ENCODE measurements at regions not wholly inside any gene's neighbourhood (a gene's known extent, or its start where the extent isn't known, plus 50 kb on each side); places are given as distances from the start of the nearest gene placed in this dataset.
A peak's percentile ranks its signal among the peaks of the same experiment; 100 is the strongest.

DNA sequence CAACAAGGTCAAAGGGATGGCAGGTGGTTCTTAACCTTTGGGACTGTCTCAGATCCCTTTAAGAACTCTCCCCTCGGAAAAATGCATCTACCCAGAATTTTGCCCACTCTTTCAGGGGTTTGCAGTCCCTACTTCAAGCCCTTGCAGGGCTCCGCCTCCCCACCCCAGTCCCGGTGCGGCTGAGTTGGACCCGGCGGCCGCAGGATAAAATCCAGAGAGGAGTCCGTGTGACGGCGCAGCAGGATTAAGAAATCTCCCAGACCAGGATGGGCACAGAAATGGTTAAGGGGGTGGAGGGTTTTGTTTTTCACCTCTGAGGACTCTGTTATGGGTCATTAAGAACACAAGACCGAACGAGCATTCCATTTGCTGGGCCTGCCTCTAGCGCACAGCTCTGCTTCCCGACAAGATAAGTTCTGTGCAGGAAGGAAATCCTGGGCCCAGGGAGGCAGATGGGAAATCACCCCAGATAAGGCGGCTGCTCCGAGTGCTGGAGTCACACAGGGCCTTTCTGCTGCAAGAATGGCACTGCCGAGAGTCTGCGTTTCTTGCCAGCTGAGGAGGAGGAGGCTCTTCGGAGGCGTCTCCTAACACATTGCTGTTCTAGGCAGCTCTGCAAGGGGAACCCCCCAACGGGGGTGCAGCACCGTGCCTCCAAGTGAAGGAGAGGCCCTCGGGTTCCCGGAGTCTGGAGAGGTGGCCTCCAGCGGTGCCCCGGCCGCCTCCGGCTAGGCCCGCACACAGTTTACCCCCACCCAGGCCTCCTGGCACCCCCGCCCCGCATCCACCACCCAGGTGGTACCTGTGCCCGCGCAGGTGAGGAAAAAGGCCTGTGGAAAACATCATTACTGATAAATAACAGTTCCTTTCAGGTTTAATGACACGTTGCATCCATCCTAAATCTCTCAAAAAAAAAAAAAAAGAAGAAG lies 277.6 kb downstream of the BCOR start:
- DNase-seq, result peak; percentile 22

DNA sequence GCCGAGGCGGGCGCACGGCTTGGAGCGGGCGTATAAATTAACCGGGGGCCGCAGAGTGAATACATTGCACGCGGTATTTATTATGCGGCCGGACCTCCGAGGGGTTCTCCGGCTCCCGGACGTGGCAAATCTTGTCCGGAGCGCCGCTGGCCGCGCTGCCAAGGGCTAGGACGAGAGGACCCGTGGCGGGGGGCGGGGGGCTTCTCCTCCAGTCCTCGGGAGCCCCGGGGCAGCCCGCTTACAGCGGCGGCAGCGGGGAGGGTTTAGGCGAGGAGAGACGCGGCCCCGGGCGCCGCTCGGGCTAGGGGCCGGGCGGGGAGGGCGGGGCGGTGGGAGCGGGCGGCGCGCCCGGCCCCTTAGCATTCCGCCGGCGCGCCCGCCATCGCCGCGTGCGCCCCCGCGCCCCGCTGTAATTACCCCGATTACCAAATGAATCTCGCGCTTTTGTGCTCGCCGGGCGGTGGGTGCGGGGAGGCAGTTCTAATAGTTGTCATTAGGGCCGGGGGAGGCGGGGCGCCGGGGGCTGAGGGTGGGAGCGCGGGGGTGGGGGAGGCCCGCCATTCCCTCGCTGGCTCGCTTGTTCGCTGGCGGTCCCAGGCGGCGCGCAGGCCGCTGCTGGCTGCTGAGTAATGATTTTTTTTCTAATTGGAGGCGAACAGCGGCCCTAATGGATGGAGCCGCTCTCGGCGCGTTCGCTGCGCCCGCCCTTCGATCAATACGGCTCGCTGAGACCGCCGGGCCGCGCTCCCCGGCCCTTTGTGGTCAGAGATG lies 276.6 kb downstream of the BCOR start:
- DNase-seq, result peak; percentile 27

DNA sequence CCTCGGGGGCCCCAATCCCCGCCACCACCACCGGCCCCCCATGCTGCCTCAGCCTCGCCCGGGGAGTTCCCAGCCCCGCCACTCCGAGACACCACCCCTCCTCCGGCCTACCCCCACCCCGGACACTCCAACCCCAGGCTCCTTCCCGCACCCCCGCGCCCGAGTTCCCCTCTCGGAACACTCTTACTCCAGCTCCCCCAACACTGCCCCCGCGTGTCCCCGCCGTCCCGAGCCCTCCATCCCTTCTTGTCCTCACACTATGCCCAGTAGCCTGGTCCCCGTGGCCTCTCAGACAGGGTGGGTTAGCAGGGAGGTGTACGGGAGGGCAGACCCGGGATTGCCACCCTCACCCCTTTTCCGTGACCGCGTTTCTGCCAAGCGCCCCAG lies 276.1 kb downstream of the BCOR start:
- DNase-seq, result no peak

DNA sequence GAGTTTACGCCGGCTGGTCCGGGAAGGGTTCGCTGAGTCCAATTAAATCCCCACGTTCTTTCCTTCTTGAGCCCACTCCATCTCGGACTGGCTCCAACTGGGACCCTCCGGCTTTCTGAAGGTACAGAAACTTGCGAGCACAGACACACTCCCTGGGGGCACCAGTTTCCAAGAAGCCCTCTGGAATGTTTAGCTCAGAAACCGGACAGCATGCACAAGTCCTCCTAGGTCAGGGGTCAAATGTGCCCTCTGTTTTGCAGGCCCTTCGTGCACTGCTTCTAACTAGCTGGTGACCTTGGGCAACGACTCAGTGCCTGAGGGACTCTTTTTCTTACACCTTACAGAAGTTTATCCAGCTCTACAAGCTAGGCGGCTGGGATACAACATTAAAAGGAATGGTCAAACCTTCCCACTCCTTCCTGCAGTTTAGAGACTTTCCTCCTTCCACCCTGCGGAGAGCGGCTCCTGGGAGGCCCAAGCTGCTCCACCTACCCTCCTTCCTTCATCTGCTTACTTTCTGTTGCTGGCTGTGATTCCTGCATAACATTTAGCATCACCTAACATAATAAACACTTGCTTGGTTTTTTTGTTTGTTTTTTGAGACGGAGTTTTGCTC lies 275.5 kb downstream of the BCOR start:
- no peak for DNase-seq

GRCh38 chrX:39823424-39823823 lies 274.3 kb downstream of the BCOR start:
- DNase-seq, result no peak

DNA sequence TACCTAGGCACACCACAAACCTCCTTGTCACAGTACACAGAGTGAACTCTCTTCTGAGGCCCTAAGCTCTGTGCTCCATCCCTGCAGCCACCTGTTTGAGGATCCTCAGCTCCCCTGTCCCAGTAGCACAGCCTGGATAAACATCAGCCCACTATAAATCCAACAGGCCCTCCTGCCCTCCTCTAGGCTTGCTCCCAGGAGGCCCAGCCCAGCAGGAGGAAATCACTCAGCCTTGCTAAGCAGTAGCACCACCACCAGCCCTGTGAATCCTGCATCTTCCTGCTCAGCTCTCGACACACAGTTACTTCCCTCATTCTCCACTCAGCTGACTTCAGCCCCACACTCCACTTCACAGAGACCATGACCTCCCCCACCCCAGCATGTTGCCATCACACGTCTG lies 273.9 kb downstream of the BCOR start:
- no peak for DNase-seq

DNA sequence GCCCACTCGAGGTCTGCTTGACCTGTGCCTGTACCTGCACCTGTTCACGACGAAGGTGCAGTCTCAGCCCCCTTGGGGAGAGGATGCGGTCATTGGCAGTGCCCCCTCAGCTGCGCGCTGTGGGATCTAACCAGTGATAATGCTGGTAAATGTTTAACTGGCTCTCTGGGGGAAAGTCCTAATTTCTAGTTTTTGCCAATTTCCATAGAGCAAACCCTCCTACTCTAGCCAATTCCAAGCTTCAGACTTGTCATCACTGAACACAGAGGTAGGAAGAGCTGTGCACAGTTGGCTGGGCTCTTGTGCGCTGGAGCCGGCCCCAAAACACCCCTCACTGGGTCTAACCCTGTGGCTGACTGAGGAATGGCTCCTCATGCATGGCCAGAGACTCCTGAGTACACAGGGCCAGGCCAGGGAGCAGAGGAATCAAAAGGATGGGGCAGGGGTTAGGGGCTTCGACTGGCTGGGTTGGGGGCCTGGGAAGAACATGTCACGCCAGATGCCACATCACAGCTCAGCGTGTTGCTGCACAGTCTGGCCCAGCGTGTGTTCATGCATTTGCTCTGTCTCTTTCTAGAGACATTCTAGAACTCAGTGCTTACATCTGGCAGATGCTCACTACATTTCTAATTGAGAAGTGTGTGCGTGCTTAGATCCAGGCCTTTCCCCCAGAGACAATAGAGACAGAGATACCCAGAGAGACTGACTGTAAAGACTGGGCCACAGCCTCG lies 270.8 kb downstream of the BCOR start:
- DNase-seq, result no peak

DNA sequence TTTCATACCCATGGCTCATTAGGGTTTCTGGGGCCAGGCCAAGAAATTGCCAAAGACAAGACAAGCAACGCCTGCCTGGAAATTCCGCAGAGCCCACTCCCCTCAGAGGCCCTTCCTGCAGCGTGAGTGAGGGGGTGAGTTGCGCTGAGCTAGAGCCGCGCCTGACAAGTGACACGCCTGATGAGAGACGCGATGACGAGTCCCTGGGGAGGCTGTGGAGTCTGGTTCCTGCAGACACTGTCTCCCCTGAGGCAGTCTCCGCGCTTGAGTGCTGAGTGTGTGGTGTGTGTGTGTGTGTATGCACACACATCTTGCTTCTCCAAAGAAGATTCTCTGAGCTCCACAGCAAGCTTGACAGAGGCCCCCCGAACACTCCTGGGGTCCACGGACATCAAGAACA lies 269.8 kb downstream of the BCOR start:
- no peak for DNase-seq

DNA sequence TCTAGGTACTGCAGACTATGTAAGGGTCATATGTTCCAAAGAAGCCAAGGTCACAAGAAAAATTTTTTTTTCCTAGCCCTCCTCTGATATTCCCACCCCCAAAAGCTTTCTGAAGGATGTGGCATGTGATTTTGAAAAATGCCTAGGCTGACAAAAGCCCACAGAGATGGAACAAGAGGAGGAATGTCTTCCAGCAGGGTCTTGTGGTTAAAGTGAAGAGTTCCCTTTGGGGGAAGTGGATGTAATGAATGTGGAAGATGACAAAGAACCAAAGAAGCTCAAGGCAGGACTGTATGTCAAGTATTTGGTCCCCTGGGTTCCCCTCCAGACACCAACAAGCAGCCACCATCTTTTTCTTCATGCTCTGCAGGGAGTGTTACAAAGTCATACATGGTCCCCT lies 268.8 kb downstream of the BCOR start:
- no peak for DNase-seq

DNA sequence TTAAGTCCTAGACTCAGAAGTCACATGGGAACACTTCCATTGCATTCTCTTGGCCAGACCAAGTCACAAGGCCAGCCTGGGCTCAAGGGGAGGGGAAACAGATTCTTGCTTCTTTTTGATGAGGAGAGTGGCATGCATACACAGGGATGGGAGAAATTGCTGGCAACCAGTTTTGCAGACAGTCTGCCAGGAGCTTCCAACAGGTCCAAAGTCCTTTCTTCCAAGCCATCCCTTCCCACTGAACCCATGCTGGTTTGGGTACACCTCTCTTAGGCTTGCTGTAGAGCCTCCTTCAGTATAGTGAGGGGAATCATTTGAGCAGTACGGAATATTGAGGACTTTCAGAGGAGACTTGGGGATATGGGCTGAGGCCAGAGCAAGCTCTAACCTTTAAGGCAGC lies 267.8 kb downstream of the BCOR start:
- no peak for DNase-seq

- DNase-seq, result no peak
These were observed 267.3 kb downstream of the BCOR start for GRCh38 chrX:39830414-39830813.

GRCh38 chrX:39832211-39832610 lies 265.5 kb downstream of the BCOR start:
- DNase-seq, result no peak

GRCh38 chrX:39834600-39834999 lies 263.2 kb downstream of the BCOR start:
- no peak for DNase-seq

- no peak for DNase-seq
These were observed 262.5 kb downstream of the BCOR start for GRCh38 chrX:39835241-39835640.

GRCh38 chrX:39835776-39836175 lies 262.0 kb downstream of the BCOR start:
- no peak for DNase-seq

GRCh38 chrX:39836802-39837420 lies 260.8 kb downstream of the BCOR start:
- no peak for DNase-seq

GRCh38 chrX:39837688-39838087 lies 260.1 kb downstream of the BCOR start:
- DNase-seq, result no peak

GRCh38 chrX:39839371-39839770 lies 258.4 kb downstream of the BCOR start:
- no peak for DNase-seq

- no peak for DNase-seq
These were observed 257.6 kb downstream of the BCOR start for GRCh38 chrX:39840133-39840532.

- DNase-seq, result no peak
These were observed 257.1 kb downstream of the BCOR start for GRCh38 chrX:39840581-39841093.

DNA sequence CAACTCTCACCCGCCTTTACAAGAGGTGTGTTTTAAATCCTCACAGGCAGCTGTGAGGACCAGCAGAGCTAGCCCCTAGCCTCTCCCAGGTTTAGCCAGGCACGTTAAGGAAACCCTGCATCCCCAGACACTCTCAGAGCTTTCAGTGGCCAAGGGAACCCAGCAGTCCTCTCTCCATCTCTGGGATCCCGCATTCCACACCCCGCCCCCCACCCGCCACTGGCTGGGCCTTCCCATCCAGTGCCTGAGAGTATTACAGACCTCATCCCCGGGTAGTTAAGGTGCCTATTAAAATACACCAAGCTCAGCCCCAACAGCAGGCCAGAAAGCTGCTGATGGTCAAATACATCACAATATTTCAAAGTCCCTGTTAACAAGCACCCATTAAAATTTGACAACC lies 256.2 kb downstream of the BCOR start:
- DNase-seq, result no peak

DNA sequence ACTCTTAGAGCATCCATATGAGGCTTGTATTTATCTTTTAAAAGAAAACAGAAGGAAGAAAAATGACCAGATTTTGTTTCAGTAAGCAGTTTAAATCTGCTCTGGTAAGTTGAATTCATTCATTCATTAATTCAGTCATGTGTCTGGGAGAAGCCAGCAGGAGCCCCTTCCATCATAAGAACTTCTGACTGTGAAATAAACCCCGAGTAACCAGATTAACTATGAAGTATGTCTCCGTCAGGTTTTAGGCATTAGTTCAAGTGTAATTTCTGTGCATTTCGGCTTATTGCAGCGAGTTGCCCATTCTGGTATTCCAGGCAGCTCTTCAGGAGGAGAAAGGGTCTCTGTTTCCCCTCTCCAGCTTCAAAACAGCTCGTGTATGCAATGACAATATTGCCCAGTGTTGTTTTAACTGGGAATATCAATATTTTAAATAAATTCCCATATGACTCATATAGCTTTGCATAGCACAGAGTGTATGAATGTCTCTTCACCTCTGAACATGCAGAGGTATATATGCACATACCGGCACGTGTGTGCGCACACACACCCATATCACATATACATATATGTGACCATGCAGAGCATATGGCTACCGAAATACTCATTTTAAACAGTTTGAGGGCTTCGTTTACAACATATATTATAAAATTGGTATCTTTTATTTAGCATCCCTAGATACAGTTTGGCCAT lies 255.3 kb downstream of the BCOR start:
- no peak for DNase-seq

Measured in activated CD4-positive, alpha-beta T cell treated with anti-CD3 and anti-CD28 coated beads for 48 hours (primary cell).